Vagina (tissue), 2 donors: ENCODE measurements at regions not wholly inside any gene's neighbourhood (a gene's known extent, or its start where the extent isn't known, plus 50 kb on each side); places are given as distances from the start of the nearest gene placed in this dataset.

Experiments
- CTCF ChIP-seq, 3 experiments: fragments of 450-650 bp in 2 of 3; fragments of 200-600 bp in 1 of 3; sonication (generic) in 1 of 3; IDR thresholded peaks; one replicate each; pipeline ENCODE4 v1.5.1; 2017 to 2019; ENCODE audit warnings: antibody characterized with exemption in 3 of 3, mild to moderate bottlenecking in 2 of 3, moderate library complexity in 2 of 3
- POLR2A ChIP-seq, 2 donors: fragments of 450-650 bp; IDR thresholded peaks; one replicate each; pipeline ENCODE4 v1.6.1; 2017; ENCODE audit warnings: antibody characterized with exemption in 2 of 2, mild to moderate bottlenecking in 2 of 2, moderate library complexity in 2 of 2
- POLR2AphosphoS5 ChIP-seq, 2 donors: sonication (generic); formaldehyde crosslinking; IDR thresholded peaks; one replicate each; pipeline ENCODE4 v1.9.0; 2017; ENCODE audit warnings: antibody characterized with exemption in 2 of 2, mild to moderate bottlenecking in 2 of 2, low read depth in 1 of 2; ENCODE audit not compliant: insufficient read depth in 1 of 2

GRCh38 chr1:14435368-14436023, 163.0 kb upstream of the KAZN start:
- TF ChIP-seq CTCF (IDR thresholded peaks at IDR 0.05), result no peak
- no peak for TF ChIP-seq POLR2A (IDR thresholded peaks at IDR 0.05)
- TF ChIP-seq POLR2AphosphoS5 (IDR thresholded peaks at IDR 0.05; ENCODE audit: insufficient read depth in 1 of 2, low read depth in 1 of 2), result no peak
